ENCODE measurements at regions not wholly inside any gene's neighbourhood (a gene's known extent, or its start where the extent isn't known, plus 50 kb on each side); places are given as distances from the start of the nearest gene placed in this dataset.

- TF ChIP-seq CTCF (conservative IDR thresholded peaks at IDR 0.05; ENCODE audit: low read length) (no peak), EZH2phosphoT487 (IDR thresholded peaks at IDR 0.05; ENCODE audit: borderline replicate concordance, low read depth, low read length) (no peak)
Measured at GRCh38 chr1:104190821-104191220, 441.1 kb downstream of the AMY1C start.

All from OCI-LY7 (cell line).